NT2/D1 (cell line): ENCODE measurements at regions not wholly inside any gene's neighbourhood (a gene's known extent, or its start where the extent isn't known, plus 50 kb on each side); places are given as distances from the start of the nearest gene placed in this dataset.

Experiments
- SUZ12 ChIP-seq: IDR thresholded peaks from 2 replicates; pipeline ENCODE4 v1.6.1; 2011; ENCODE audit not compliant: insufficient read length, insufficient read depth; ENCODE audit errors: extremely low read depth
- YY1 ChIP-seq: IDR thresholded peaks from 2 replicates; pipeline ENCODE4 v1.6.1; 2011; ENCODE audit not compliant: insufficient read length, insufficient read depth

- TF ChIP-seq SUZ12 (no peak), YY1 (no peak)
Measured at GRCh38 chr1:95660736-95661135, 426.7 kb downstream of the RWDD3 start.
